ENCODE measurements at regions not wholly inside any gene's neighbourhood (a gene's known extent, or its start where the extent isn't known, plus 50 kb on each side); places are given as distances from the start of the nearest gene placed in this dataset.

DNA sequence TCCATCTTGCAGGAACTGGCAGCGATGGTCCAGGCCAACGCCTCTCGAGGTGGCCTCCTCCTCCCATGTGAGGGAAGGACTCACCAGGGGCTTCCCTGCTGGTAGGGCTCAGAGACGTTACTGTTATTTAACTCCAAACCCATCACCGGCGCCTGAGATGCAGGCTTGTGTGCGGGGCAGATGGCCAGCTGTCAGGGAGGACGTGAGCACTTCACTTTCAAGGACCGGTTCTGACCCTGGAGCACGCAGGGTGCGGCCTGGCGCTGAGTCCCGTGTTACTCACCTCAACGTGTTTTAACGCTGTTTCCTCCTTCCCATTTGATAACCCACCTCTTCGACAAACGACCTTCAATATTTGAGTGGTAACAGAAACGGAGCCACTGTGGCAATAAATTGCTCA lies 350.2 kb downstream of the ZNF516 start:
- TF ChIP-seq CREB1 (IDR thresholded peaks at IDR 0.05; ENCODE audit: low read depth) (no peak), TAF1 (IDR thresholded peaks at IDR 0.05; ENCODE audit: low read depth) (no peak), NFIC (IDR thresholded peaks at IDR 0.05) (no peak), FOXM1 (IDR thresholded peaks at IDR 0.05; ENCODE audit: borderline replicate concordance, low read depth) (no peak), TCF12 (IDR thresholded peaks at IDR 0.05; ENCODE audit: low read depth) (no peak), RAD21 (IDR thresholded peaks at IDR 0.05; ENCODE audit: low read depth) (no peak), MAX (IDR thresholded peaks at IDR 0.05) (no peak), EP300 (IDR thresholded peaks at IDR 0.05; ENCODE audit: borderline replicate concordance) (no peak), TEAD4 (IDR thresholded peaks at IDR 0.05) (no peak), CEBPB (IDR thresholded peaks at IDR 0.05) (no peak), ZBTB7A (IDR thresholded peaks at IDR 0.05; ENCODE audit: low read depth) (no peak)
- TF ChIP-seq, protein P1, sequence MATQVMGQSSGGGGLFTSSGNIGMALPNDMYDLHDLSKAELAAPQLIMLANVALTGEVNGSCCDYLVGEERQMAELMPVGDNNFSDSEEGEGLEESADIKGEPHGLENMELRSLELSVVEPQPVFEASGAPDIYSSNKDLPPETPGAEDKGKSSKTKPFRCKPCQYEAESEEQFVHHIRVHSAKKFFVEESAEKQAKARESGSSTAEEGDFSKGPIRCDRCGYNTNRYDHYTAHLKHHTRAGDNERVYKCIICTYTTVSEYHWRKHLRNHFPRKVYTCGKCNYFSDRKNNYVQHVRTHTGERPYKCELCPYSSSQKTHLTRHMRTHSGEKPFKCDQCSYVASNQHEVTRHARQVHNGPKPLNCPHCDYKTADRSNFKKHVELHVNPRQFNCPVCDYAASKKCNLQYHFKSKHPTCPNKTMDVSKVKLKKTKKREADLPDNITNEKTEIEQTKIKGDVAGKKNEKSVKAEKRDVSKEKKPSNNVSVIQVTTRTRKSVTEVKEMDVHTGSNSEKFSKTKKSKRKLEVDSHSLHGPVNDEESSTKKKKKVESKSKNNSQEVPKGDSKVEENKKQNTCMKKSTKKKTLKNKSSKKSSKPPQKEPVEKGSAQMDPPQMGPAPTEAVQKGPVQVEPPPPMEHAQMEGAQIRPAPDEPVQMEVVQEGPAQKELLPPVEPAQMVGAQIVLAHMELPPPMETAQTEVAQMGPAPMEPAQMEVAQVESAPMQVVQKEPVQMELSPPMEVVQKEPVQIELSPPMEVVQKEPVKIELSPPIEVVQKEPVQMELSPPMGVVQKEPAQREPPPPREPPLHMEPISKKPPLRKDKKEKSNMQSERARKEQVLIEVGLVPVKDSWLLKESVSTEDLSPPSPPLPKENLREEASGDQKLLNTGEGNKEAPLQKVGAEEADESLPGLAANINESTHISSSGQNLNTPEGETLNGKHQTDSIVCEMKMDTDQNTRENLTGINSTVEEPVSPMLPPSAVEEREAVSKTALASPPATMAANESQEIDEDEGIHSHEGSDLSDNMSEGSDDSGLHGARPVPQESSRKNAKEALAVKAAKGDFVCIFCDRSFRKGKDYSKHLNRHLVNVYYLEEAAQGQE (IDR thresholded peaks at IDR 0.05; ENCODE audit: low read depth), result no peak

- no peak for TF ChIP-seq TAF1 (IDR thresholded peaks at IDR 0.05; ENCODE audit: low read depth)
- TF ChIP-seq MAX (IDR thresholded peaks at IDR 0.05), result no peak
- TF ChIP-seq, protein P1 (IDR thresholded peaks at IDR 0.05; ENCODE audit: low read depth), result no peak
- TF ChIP-seq ZBTB7A (IDR thresholded peaks at IDR 0.05; ENCODE audit: low read depth), result no peak
- TF ChIP-seq NFIC (IDR thresholded peaks at IDR 0.05), result no peak
- TF ChIP-seq CEBPB (IDR thresholded peaks at IDR 0.05), result no peak
- TF ChIP-seq EP300 (IDR thresholded peaks at IDR 0.05; ENCODE audit: borderline replicate concordance), result no peak
- no peak for TF ChIP-seq TEAD4 (IDR thresholded peaks at IDR 0.05)
- TF ChIP-seq, protein P2, sequence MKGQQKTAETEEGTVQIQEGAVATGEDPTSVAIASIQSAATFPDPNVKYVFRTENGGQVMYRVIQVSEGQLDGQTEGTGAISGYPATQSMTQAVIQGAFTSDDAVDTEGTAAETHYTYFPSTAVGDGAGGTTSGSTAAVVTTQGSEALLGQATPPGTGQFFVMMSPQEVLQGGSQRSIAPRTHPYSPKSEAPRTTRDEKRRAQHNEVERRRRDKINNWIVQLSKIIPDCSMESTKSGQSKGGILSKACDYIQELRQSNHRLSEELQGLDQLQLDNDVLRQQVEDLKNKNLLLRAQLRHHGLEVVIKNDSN (IDR thresholded peaks at IDR 0.05), result no peak
- no peak for TF ChIP-seq CREB1 (IDR thresholded peaks at IDR 0.05; ENCODE audit: low read depth)
- TF ChIP-seq TCF12 (IDR thresholded peaks at IDR 0.05; ENCODE audit: low read depth), result no peak
Measured at GRCh38 chr18:76142611-76143010, 352.4 kb downstream of the ZNF516 start.

DNA sequence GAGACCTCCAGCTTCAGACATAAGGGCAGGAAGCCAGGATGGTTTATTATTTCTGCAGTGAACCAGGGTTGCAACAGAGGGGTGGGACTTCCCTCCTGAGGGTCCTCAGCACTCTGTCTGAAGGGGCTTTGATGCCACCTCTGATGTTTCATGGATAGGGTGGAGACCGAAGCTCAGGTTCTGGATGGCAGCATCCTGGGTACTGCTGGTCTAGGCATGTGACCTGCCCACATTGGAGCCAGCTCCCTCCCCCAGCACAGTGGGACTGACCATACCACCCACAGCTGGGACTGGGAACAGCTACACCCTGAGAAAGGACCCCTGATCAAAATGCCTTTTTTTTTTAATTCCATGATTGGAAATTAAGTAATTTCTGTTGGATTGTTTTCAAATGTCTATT lies 355.2 kb downstream of the ZNF516 start:
- TF ChIP-seq EGR1 (IDR thresholded peaks at IDR 0.05), result no peak
- no peak for TF ChIP-seq EP300 (IDR thresholded peaks at IDR 0.05; ENCODE audit: borderline replicate concordance)
- no peak for TF ChIP-seq TEAD4 (IDR thresholded peaks at IDR 0.05)
- TF ChIP-seq CREB1 (IDR thresholded peaks at IDR 0.05; ENCODE audit: low read depth), result no peak
- no peak for TF ChIP-seq TAF1 (IDR thresholded peaks at IDR 0.05; ENCODE audit: low read depth)
- no peak for TF ChIP-seq TCF12 (IDR thresholded peaks at IDR 0.05; ENCODE audit: low read depth)
- no peak for TF ChIP-seq CEBPB (IDR thresholded peaks at IDR 0.05)
- no peak for TF ChIP-seq RAD21 (IDR thresholded peaks at IDR 0.05; ENCODE audit: low read depth)
- no peak for TF ChIP-seq NFIC (IDR thresholded peaks at IDR 0.05)
- TF ChIP-seq ZBTB7A (IDR thresholded peaks at IDR 0.05; ENCODE audit: low read depth), result no peak
- no peak for TF ChIP-seq YY1 (IDR thresholded peaks at IDR 0.05; ENCODE audit: low read depth)
- TF ChIP-seq, protein P1 (IDR thresholded peaks at IDR 0.05; ENCODE audit: low read depth), result no peak
- no peak for TF ChIP-seq MAX (IDR thresholded peaks at IDR 0.05)
- TF ChIP-seq, protein P2 (IDR thresholded peaks at IDR 0.05), result no peak

DNA sequence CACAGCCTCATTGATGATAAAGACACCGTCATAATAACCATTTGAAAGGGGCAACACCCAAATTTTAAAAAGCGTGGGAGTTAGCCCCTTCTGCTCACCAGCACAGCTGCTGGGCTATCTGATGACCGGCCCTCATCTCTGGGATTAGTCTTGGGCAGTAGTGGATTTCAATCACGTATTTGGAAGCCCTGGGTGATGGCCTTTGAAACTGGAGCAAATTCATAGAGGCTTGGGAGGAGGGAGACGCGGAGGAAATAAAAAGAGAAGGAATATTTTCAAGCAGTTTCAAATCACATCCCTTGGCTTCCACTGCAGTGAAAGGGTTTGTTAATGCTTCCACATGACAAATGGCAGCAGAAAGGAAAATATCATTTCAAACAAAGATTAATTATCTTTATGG lies 357.8 kb downstream of the ZNF516 start:
- TF ChIP-seq TEAD4 (IDR thresholded peaks at IDR 0.05), result no peak
- no peak for TF ChIP-seq YY1 (IDR thresholded peaks at IDR 0.05; ENCODE audit: low read depth)
- TF ChIP-seq MAX (IDR thresholded peaks at IDR 0.05), result no peak
- TF ChIP-seq CREB1 (IDR thresholded peaks at IDR 0.05; ENCODE audit: low read depth), result no peak
- TF ChIP-seq, protein P2 (IDR thresholded peaks at IDR 0.05), result no peak
- no peak for TF ChIP-seq RAD21 (IDR thresholded peaks at IDR 0.05; ENCODE audit: low read depth)
- TF ChIP-seq EP300 (IDR thresholded peaks at IDR 0.05; ENCODE audit: borderline replicate concordance), result no peak
- TF ChIP-seq ZBTB7A (IDR thresholded peaks at IDR 0.05; ENCODE audit: low read depth), result no peak
- TF ChIP-seq TCF12 (IDR thresholded peaks at IDR 0.05; ENCODE audit: low read depth), result no peak
- TF ChIP-seq FOXM1 (IDR thresholded peaks at IDR 0.05; ENCODE audit: borderline replicate concordance, low read depth), result no peak
- TF ChIP-seq TAF1 (IDR thresholded peaks at IDR 0.05; ENCODE audit: low read depth), result no peak
- no peak for TF ChIP-seq EGR1 (IDR thresholded peaks at IDR 0.05)
- no peak for TF ChIP-seq CEBPB (IDR thresholded peaks at IDR 0.05)
- no peak for TF ChIP-seq NFIC (IDR thresholded peaks at IDR 0.05)
- TF ChIP-seq, protein P1 (IDR thresholded peaks at IDR 0.05; ENCODE audit: low read depth), result no peak

All from Ishikawa (cell line).